ENCODE measurements at regions not wholly inside any gene's neighbourhood (a gene's known extent, or its start where the extent isn't known, plus 50 kb on each side); places are given as distances from the start of the nearest gene placed in this dataset.

GRCh38 chr9:38215465-38215864 is 146.4 kb upstream of the SHB start:
- Histone ChIP-seq H3K9me2 (ENCODE audit: low read depth, low read length) (no peaks in the 10 kb centered on the region), H3F3A (ENCODE audit: insufficient read depth, low read length) (no peaks in the 10 kb centered on the region), H3K79me2 (ENCODE audit: insufficient read depth, low read length) (no peaks in the 10 kb centered on the region), H3K9me3 (ENCODE audit: low read length) (no peaks in the 10 kb centered on the region), H3K27ac (ENCODE audit: low read depth, low read length, poor library complexity, severe bottlenecking) (no peak overlapping the region), H2AFZ (ENCODE audit: low read length) (no peak overlapping the region), H3K4me2 (ENCODE audit: low read length) (no peak overlapping the region), H3K27me3 (ENCODE audit: insufficient read depth, low read length) (0 out of 2 replicates have a peak, but pooled peaks cover 4% of the 10 kb centered on the region), H3K4me3 (ENCODE audit: low read depth, low read length, poor library complexity, severe bottlenecking) (no peak overlapping the region), H3K9ac (ENCODE audit: low read length) (no peak overlapping the region), H3K4me1 (ENCODE audit: insufficient read depth, low read length, severe bottlenecking) (no peaks in the 10 kb centered on the region), H4K20me1 (ENCODE audit: insufficient read depth, low read length) (no peaks in the 10 kb centered on the region), H3K36me3 (ENCODE audit: insufficient read depth, low read length) (no peaks in the 10 kb centered on the region)
- no peak for TF ChIP-seq EZH2 (IDR thresholded peaks at IDR 0.05; ENCODE audit: borderline replicate concordance, low read length)
- TF ChIP-seq, protein P1, sequence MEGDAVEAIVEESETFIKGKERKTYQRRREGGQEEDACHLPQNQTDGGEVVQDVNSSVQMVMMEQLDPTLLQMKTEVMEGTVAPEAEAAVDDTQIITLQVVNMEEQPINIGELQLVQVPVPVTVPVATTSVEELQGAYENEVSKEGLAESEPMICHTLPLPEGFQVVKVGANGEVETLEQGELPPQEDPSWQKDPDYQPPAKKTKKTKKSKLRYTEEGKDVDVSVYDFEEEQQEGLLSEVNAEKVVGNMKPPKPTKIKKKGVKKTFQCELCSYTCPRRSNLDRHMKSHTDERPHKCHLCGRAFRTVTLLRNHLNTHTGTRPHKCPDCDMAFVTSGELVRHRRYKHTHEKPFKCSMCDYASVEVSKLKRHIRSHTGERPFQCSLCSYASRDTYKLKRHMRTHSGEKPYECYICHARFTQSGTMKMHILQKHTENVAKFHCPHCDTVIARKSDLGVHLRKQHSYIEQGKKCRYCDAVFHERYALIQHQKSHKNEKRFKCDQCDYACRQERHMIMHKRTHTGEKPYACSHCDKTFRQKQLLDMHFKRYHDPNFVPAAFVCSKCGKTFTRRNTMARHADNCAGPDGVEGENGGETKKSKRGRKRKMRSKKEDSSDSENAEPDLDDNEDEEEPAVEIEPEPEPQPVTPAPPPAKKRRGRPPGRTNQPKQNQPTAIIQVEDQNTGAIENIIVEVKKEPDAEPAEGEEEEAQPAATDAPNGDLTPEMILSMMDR (IDR thresholded peaks at IDR 0.05; ENCODE audit: low read length) = no peak

DNA sequence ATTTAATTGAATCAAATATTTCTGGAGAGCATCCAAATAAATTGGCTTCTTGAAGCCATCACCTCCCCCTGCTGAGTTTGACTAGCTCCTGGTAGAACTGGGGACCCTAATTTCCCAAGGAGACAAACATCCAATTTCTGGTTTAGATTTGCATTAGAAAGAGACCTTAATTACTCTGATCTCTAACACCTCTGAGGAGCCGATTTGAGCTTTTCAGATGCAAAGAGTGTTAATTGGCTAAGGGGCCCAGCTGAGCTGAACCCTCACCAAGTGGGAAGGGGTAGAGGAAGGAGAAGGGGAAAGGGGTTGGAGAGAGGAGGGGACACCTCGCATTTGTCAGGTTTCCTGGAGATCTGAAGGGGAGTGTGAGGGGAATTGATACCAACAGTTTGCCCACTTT is 145.4 kb upstream of the SHB start:
- Histone ChIP-seq H3K27me3 (ENCODE audit: insufficient read depth, low read length) (no peaks in the 10 kb centered on the region), H3K9me3 (ENCODE audit: low read length) (no peaks in the 10 kb centered on the region), H3K36me3 (ENCODE audit: insufficient read depth, low read length) (no peaks in the 10 kb centered on the region), H3K4me1 (ENCODE audit: insufficient read depth, low read length, severe bottlenecking) (no peaks in the 10 kb centered on the region), H3K9me2 (ENCODE audit: low read depth, low read length) (no peaks in the 10 kb centered on the region), H3K9ac (ENCODE audit: low read length) (no peak overlapping the region), H3F3A (ENCODE audit: insufficient read depth, low read length) (no peaks in the 10 kb centered on the region), H3K79me2 (ENCODE audit: insufficient read depth, low read length) (no peaks in the 10 kb centered on the region), H4K20me1 (ENCODE audit: insufficient read depth, low read length) (no peaks in the 10 kb centered on the region), H3K4me3 (ENCODE audit: low read depth, low read length, poor library complexity, severe bottlenecking) (no peak overlapping the region), H3K4me2 (ENCODE audit: low read length) (no peak overlapping the region), H2AFZ (ENCODE audit: low read length) (no peak overlapping the region), H3K27ac (ENCODE audit: low read depth, low read length, poor library complexity, severe bottlenecking) (no peak overlapping the region)
- no peak for TF ChIP-seq EZH2 (IDR thresholded peaks at IDR 0.05; ENCODE audit: borderline replicate concordance, low read length)
- TF ChIP-seq, protein P1 (IDR thresholded peaks at IDR 0.05; ENCODE audit: low read length) = no peak

DNA sequence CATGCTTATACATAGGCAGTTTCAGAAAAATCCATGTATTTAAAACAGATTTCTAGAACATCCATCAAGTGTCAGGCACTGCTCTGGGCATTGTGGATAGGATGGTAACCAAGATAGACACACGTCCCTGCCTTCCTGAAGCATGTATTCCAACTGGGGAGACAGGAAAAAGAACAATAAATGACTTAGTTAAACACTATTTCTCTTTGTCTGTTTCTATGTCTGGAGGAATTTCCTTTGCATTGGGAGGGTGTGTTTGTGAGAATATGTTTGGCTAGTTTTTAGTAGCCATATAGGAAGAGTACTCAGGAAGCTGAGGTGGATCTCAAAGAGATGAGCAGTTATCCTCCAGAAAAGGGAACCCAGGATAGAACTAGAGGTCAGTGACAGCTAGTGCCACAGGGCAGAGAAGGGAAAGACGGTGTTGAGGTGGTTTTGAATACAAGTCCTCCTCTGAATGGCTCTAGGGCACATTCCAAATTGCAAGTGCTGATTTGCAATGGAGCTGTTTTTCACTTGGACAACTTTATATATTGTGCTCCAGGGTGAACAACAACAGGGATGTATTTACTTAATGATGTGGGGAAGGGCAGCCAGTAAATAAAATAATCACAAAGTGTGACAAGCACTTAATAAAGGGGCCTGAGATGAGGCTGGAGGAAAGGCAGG is 144.7 kb upstream of the SHB start:
- H3K27me3 ChIP-seq (ENCODE audit: insufficient read depth, low read length) = no peaks in the 10 kb centered on the region

More for the DNA sequence above, 144.7 kb upstream of the SHB start:
- no peaks in the 10 kb centered on the region for H3K9me3 ChIP-seq (ENCODE audit: low read length)
- H3F3A ChIP-seq (ENCODE audit: insufficient read depth, low read length) = no peaks in the 10 kb centered on the region
- no peak overlapping the region for H3K4me2 ChIP-seq (ENCODE audit: low read length)
- no peak overlapping the region for H3K4me3 ChIP-seq (ENCODE audit: low read depth, low read length, poor library complexity, severe bottlenecking)
- no peaks in the 10 kb centered on the region for H4K20me1 ChIP-seq (ENCODE audit: insufficient read depth, low read length)
- no peak overlapping the region for H3K9ac ChIP-seq (ENCODE audit: low read length)
- H3K79me2 ChIP-seq (ENCODE audit: insufficient read depth, low read length) = no peaks in the 10 kb centered on the region
- H3K36me3 ChIP-seq (ENCODE audit: insufficient read depth, low read length) = no peaks in the 10 kb centered on the region
- H3K4me1 ChIP-seq (ENCODE audit: insufficient read depth, low read length, severe bottlenecking) = no peaks in the 10 kb centered on the region
- H2AFZ ChIP-seq (ENCODE audit: low read length) = no peak overlapping the region
- H3K27ac ChIP-seq (ENCODE audit: low read depth, low read length, poor library complexity, severe bottlenecking) = no peak overlapping the region
- no peaks in the 10 kb centered on the region for H3K9me2 ChIP-seq (ENCODE audit: low read depth, low read length)
- TF ChIP-seq, protein P1 (IDR thresholded peaks at IDR 0.05; ENCODE audit: low read length) = no peak
- no peak for TF ChIP-seq EZH2 (IDR thresholded peaks at IDR 0.05; ENCODE audit: borderline replicate concordance, low read length)

All from OCI-LY1 (cell line).